CD4-positive, alpha-beta memory T cell (primary cell): ENCODE measurements at regions not wholly inside any gene's neighbourhood (a gene's known extent, or its start where the extent isn't known, plus 50 kb on each side); places are given as distances from the start of the nearest gene placed in this dataset.

Source experiments
- CTCF ChIA-PET: fragments of 350-600 bp; sonication (Branson Sonifier 250); formaldehyde crosslinking; loops from one replicate; lab custom pipeline; 2021; ENCODE audit warnings: inconsistent platforms; ENCODE audit not compliant: partially characterized antibody; lab: Charles Lee
- POLR2A ChIA-PET: fragments of 350-600 bp; sonication (Branson Sonifier 250); formaldehyde crosslinking; loops from one replicate; lab custom pipeline; 2021; ENCODE audit not compliant: partially characterized antibody; lab: Charles Lee
- DNase-seq, 5 donors: peaks; one replicate each; pipeline versions ENCODE4 v3.0.0 to v3.0.0-alpha.2; 2020 to 2022; ENCODE audit warnings: mixed read lengths in 1 of 5
- H3K27ac ChIP-seq: one replicate; pipeline ENCODE4 v1.7.0; 2013; ENCODE audit warnings: low read depth, low read length
- H3K27me3 ChIP-seq: 2 replicates; pipeline ENCODE4 v1.7.0; 2013; ENCODE audit warnings: mild to moderate bottlenecking, low read length, moderate library complexity; ENCODE audit not compliant: insufficient read depth
- H3K36me3 ChIP-seq: 2 replicates; pipeline ENCODE4 v1.7.0; 2013; ENCODE audit warnings: mild to moderate bottlenecking, low read length, moderate library complexity; ENCODE audit not compliant: insufficient read depth
- H3K4me1 ChIP-seq: 2 replicates; pipeline ENCODE4 v1.7.0; 2013; ENCODE audit warnings: mild to moderate bottlenecking, low read length, moderate library complexity; ENCODE audit not compliant: insufficient read depth
- H3K4me3 ChIP-seq, 2 donors: one replicate each; pipeline ENCODE4 v1.7.0; 2013; ENCODE audit warnings: low read length in 2 of 2, mild to moderate bottlenecking in 1 of 2
- H3K9me3 ChIP-seq, 2 donors: one replicate each; pipeline ENCODE4 v1.7.0; 2013; ENCODE audit warnings: low read length in 2 of 2, control low read depth in 1 of 2; ENCODE audit not compliant: control insufficient read depth in 1 of 2
- H3K27ac Mint-ChIP-seq, 7 donors: one replicate each; pipeline ENCODE4 v1.8.0; 2020 to 2021; ENCODE audit warnings: mixed read lengths in 7 of 7, mild to moderate bottlenecking in 6 of 7, inconsistent platforms in 3 of 7, moderate library complexity in 3 of 7
- H3K27me3 Mint-ChIP-seq, 2 donors: one replicate each; pipeline ENCODE4 v1.8.0; 2020 to 2021; ENCODE audit warnings: mixed read lengths in 2 of 2
- H3K36me3 Mint-ChIP-seq, 2 donors: one replicate each; pipeline ENCODE4 v1.8.0; 2020 to 2021; ENCODE audit warnings: mixed read lengths in 2 of 2, inconsistent platforms in 1 of 2, mild to moderate bottlenecking in 1 of 2
- H3K4me1 Mint-ChIP-seq, 4 donors: one replicate each; pipeline ENCODE4 v1.8.0; 2020 to 2021; ENCODE audit warnings: mixed read lengths in 4 of 4, mild to moderate bottlenecking in 1 of 4
- H3K4me3 Mint-ChIP-seq, 8 donors: one replicate each; pipeline ENCODE4 v1.8.0; 2020 to 2021; ENCODE audit warnings: mixed read lengths in 8 of 8, mild to moderate bottlenecking in 7 of 8, moderate library complexity in 6 of 8, inconsistent platforms in 3 of 8
- H3K9me3 Mint-ChIP-seq, 8 donors: one replicate each; pipeline ENCODE4 v1.8.0; 2020 to 2021; ENCODE audit warnings: mixed read lengths in 8 of 8, mild to moderate bottlenecking in 5 of 8, inconsistent platforms in 3 of 8, moderate library complexity in 1 of 8
- intact Hi-C: fragments of 100-400 bp; cut with micrococcal nuclease; formaldehyde crosslinking; loops from one replicate; pipeline ENCODE4 v1.15.1; 2023

GRCh38 chr1:95407131-95407885, 173.3 kb downstream of the RWDD3 start:
- ChIA-PET CTCF (no interaction called here), POLR2A (no interaction called here)
- H3K4me3 Mint-ChIP-seq: no peak overlapping the region
- no peak overlapping the region for H3K27ac Mint-ChIP-seq
- Histone ChIP-seq H3K4me1 (no peaks in the 10 kb centered on the region), H3K27me3 (no peaks in the 10 kb centered on the region), H3K27ac (no peak overlapping the region), H3K9me3 (no peaks in the 10 kb centered on the region), H3K36me3 (no peaks in the 10 kb centered on the region), H3K4me3 (no peak overlapping the region)
- H3K4me1 Mint-ChIP-seq: no peaks in the 10 kb centered on the region
- no peaks in the 10 kb centered on the region for H3K36me3 Mint-ChIP-seq
- intact Hi-C loops: no loop called here
- H3K9me3 Mint-ChIP-seq: peaks cover 0 to 8% (median 3%) of the 10 kb centered on the region in 8 donors
- no peak for DNase-seq
- H3K27me3 Mint-ChIP-seq: peaks cover 2 to 5% of the 10 kb centered on the region in 2 donors

DNA sequence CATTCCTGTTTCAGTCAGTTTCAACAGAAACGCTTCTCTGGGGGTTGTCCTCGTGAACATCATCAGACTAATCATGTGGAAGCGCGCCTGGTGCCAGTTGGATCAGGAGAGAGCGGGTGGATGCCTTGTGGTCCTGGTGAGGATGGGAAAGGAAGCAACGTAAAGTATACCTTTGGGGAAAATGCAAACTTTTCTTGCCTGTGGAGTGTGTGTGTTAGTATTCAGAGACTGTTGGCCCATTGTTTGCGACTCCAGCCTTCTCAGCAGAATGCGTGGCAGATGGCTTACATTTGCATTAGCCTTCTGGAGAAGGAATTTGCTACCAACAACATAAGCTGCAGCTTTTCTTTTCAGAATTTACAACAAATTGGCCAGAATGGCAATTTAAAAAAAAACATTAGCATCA, 173.9 kb downstream of the RWDD3 start:
- H3K9me3 Mint-ChIP-seq: peaks cover 0 to 7% (median 3%) of the 10 kb centered on the region in 8 donors
- no peaks in the 10 kb centered on the region for H3K4me1 ChIP-seq
- no peaks in the 10 kb centered on the region for H3K36me3 Mint-ChIP-seq
- peaks cover 2 to 5% of the 10 kb centered on the region in 2 donors for H3K27me3 Mint-ChIP-seq
- H3K36me3 ChIP-seq: no peaks in the 10 kb centered on the region
- no peak overlapping the region for H3K27ac Mint-ChIP-seq
- no peak overlapping the region for H3K4me3 ChIP-seq
- H3K4me1 Mint-ChIP-seq: no peaks in the 10 kb centered on the region
- no peaks in the 10 kb centered on the region for H3K9me3 ChIP-seq
- DNase-seq: no peak
- intact Hi-C loops: no loop called here
- ChIA-PET CTCF (no interaction called here), POLR2A (no interaction called here)
- H3K27ac ChIP-seq: no peak overlapping the region
- no peak overlapping the region for H3K4me3 Mint-ChIP-seq
- H3K27me3 ChIP-seq: no peaks in the 10 kb centered on the region

DNA sequence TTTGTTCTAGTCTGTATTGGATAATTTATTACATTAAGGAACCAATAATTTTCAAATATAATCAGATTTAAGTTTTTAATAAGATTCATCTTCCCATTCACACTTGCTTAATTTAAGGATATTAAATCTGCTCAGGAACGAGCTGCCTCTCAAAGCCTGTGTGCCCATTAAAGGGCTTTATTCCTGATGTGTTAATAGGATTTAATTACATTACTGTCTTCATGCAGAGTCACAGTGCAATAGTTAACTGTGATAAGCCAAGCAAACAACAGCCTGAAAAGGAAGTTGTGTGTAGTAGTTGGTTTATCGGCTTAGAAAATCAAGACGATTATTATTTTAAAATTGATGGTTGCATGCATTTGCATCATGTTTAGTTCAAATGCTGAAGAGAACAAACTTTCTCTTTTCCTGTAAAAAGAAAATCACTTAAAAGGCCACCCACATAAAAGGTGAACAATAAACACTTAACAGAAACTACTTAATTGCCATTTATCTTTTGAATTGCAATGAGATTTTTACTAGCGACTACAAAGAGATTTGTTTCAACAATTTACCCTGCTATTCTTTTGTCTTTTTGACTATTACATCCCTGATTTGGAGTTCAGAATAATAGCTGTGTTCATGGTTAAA, 174.6 kb downstream of the RWDD3 start:
- POLR2A ChIA-PET: no interaction called here

GRCh38 chr1:95409276-95409675, 175.3 kb downstream of the RWDD3 start:
- Histone ChIP-seq H3K27ac (no peak overlapping the region), H3K9me3 (no peaks in the 10 kb centered on the region), H3K36me3 (no peaks in the 10 kb centered on the region), H3K27me3 (no peaks in the 10 kb centered on the region), H3K4me1 (no peaks in the 10 kb centered on the region), H3K4me3 (no peak overlapping the region)
- Mint-ChIP-seq H3K27me3 (peaks cover 2 to 5% of the 10 kb centered on the region in 2 donors), H3K9me3 (peaks cover 0 to 2% (median 0%) of the 10 kb centered on the region in 8 donors), H3K27ac (no peak overlapping the region), H3K4me1 (no peaks in the 10 kb centered on the region), H3K4me3 (no peak overlapping the region), H3K36me3 (no peaks in the 10 kb centered on the region)
- DNase-seq: no peak
- CTCF ChIA-PET: no interaction called here
- POLR2A ChIA-PET: no interaction called here
- intact Hi-C loops: no loop called here

More for the DNA sequence above, 174.6 kb downstream of the RWDD3 start:
- Mint-ChIP-seq H3K9me3 (peaks cover 0 to 2% (median under 1%) of the 10 kb centered on the region in 8 donors), H3K27me3 (peaks cover 2 to 5% of the 10 kb centered on the region in 2 donors), H3K4me3 (no peak overlapping the region), H3K36me3 (no peaks in the 10 kb centered on the region), H3K4me1 (no peaks in the 10 kb centered on the region), H3K27ac (no peak overlapping the region)
- CTCF ChIA-PET: no interaction called here
- Histone ChIP-seq H3K27me3 (no peaks in the 10 kb centered on the region), H3K36me3 (no peaks in the 10 kb centered on the region), H3K27ac (no peak overlapping the region), H3K4me1 (no peaks in the 10 kb centered on the region), H3K4me3 (no peak overlapping the region), H3K9me3 (no peaks in the 10 kb centered on the region)
- intact Hi-C loops: no loop called here
- DNase-seq: no peak

DNA sequence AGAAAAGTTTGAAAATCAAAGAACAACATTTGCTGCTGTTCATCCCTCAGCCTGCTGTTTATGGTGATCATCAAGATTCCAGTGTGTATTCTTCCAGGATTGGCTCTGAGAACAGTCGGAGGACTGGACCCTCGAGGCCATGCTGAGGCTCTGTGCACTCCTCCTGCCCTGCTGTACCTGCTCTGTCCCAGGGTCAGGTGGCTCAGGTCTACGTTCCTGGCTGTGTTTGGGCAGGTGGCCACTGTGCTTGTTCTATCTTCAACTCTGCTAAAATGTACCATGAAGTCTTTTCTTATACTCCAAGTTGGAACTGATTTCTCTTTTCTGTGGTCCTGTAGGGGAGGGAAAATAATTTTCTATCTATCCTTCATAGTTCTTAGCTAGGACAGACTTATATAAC, 175.9 kb downstream of the RWDD3 start:
- Histone ChIP-seq H3K9me3 (no peaks in the 10 kb centered on the region), H3K4me1 (no peaks in the 10 kb centered on the region), H3K27ac (no peak overlapping the region), H3K36me3 (no peaks in the 10 kb centered on the region), H3K27me3 (no peaks in the 10 kb centered on the region), H3K4me3 (no peak overlapping the region)
- intact Hi-C loops: no loop called here
- DNase-seq: no peak
- H3K4me1 Mint-ChIP-seq: no peaks in the 10 kb centered on the region
- CTCF ChIA-PET: no interaction called here
- no peak overlapping the region for H3K4me3 Mint-ChIP-seq
- H3K36me3 Mint-ChIP-seq: no peaks in the 10 kb centered on the region
- no peak overlapping the region for H3K27ac Mint-ChIP-seq
- peaks cover 2 to 5% of the 10 kb centered on the region in 2 donors for H3K27me3 Mint-ChIP-seq
- peaks cover 0 to 2% (median 0%) of the 10 kb centered on the region in 8 donors for H3K9me3 Mint-ChIP-seq
- POLR2A ChIA-PET: no interaction called here

- no peak for DNase-seq
- ChIA-PET POLR2A (no interaction called here), CTCF (no interaction called here)
- Mint-ChIP-seq H3K4me1 (no peaks in the 10 kb centered on the region), H3K36me3 (no peaks in the 10 kb centered on the region), H3K9me3 (peaks cover 0 to 6% (median 0%) of the 10 kb centered on the region in 8 donors), H3K4me3 (no peak overlapping the region), H3K27me3 (no peaks in the 10 kb centered on the region), H3K27ac (no peak overlapping the region)
- Histone ChIP-seq H3K4me1 (no peaks in the 10 kb centered on the region), H3K36me3 (no peaks in the 10 kb centered on the region), H3K27ac (no peak overlapping the region), H3K4me3 (no peak overlapping the region), H3K9me3 (no peaks in the 10 kb centered on the region), H3K27me3 (no peaks in the 10 kb centered on the region)
- intact Hi-C loops: no loop called here
Measured at GRCh38 chr1:95415146-95415545, 181.1 kb downstream of the RWDD3 start.

GRCh38 chr1:95426772-95427171, 192.8 kb downstream of the RWDD3 start:
- Mint-ChIP-seq H3K27me3 (no peaks in the 10 kb centered on the region), H3K9me3 (peaks cover 0 to 9% (median 2%) of the 10 kb centered on the region in 8 donors), H3K27ac (no peak overlapping the region), H3K4me1 (no peaks in the 10 kb centered on the region), H3K36me3 (no peaks in the 10 kb centered on the region), H3K4me3 (no peak overlapping the region)
- POLR2A ChIA-PET: no interaction called here
- H3K4me3 ChIP-seq: no peak overlapping the region
- H3K4me1 ChIP-seq: no peaks in the 10 kb centered on the region
- peaks cover 0 to 5% of the 10 kb centered on the region in 2 donors for H3K9me3 ChIP-seq
- no peak for DNase-seq
- H3K27me3 ChIP-seq: no peaks in the 10 kb centered on the region
- H3K27ac ChIP-seq: no peak overlapping the region
- intact Hi-C loops: no loop called here
- CTCF ChIA-PET: no interaction called here
- H3K36me3 ChIP-seq: no peaks in the 10 kb centered on the region
